HFF-Myc (cell line): ENCODE measurements at regions not wholly inside any gene's neighbourhood (a gene's known extent, or its start where the extent isn't known, plus 50 kb on each side); places are given as distances from the start of the nearest gene placed in this dataset.

ENCODE experiments used
- DNase-seq: peaks from one replicate; pipeline ENCODE4 v3.0.0-alpha.2; 2011; ENCODE audit warnings: low read depth; ENCODE audit errors: extremely low read depth
- H3K4me3 ChIP-seq: replicated peaks from 2 replicates; pipeline ENCODE4 v1.5.1; 2011; ENCODE audit warnings: low read depth, mild to moderate bottlenecking, control low read depth, low read length
- TF ChIP-seq, protein P1 (sequence below): IDR thresholded peaks from 2 replicates; pipeline ENCODE4 v1.5.1; 2012; ENCODE audit warnings: mild to moderate bottlenecking, low read depth, low read length, control low read depth; ENCODE audit errors: missing control alignments

GRCh38 chr15:68482246-68482645 lies 50.3 kb upstream of the ITGA11 start:
- TF ChIP-seq, protein P1, sequence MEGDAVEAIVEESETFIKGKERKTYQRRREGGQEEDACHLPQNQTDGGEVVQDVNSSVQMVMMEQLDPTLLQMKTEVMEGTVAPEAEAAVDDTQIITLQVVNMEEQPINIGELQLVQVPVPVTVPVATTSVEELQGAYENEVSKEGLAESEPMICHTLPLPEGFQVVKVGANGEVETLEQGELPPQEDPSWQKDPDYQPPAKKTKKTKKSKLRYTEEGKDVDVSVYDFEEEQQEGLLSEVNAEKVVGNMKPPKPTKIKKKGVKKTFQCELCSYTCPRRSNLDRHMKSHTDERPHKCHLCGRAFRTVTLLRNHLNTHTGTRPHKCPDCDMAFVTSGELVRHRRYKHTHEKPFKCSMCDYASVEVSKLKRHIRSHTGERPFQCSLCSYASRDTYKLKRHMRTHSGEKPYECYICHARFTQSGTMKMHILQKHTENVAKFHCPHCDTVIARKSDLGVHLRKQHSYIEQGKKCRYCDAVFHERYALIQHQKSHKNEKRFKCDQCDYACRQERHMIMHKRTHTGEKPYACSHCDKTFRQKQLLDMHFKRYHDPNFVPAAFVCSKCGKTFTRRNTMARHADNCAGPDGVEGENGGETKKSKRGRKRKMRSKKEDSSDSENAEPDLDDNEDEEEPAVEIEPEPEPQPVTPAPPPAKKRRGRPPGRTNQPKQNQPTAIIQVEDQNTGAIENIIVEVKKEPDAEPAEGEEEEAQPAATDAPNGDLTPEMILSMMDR = no peak
- H3K4me3 ChIP-seq = no peak overlapping the region
- DNase-seq = no peak

- H3K4me3 ChIP-seq = no peak overlapping the region
- TF ChIP-seq, protein P1 = no peak
- no peak for DNase-seq
Measured at GRCh38 chr15:68483165-68483564, 51.2 kb upstream of the ITGA11 start.

DNA sequence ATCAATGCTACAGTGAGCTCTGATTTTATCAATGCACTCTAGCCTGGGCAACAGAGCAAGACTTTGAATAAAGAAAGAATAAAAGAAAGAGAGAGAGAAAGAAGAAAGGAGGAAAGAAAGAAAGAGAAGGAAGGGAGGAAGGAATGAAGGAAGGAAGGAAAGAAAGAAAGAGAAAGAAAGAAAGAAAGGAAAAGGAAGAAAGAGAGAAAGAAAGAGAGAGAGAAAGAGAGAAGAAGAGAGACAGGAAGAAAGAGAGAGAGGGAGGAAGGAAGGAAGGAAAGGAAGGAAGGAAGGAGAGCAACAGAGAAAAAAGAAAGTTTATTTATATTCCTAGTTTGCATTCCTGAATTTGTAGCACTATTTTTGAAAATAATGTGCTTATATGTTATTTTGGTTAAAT lies 52.3 kb upstream of the ITGA11 start:
- H3K4me3 ChIP-seq = no peak overlapping the region
- TF ChIP-seq, protein P1 = no peak
- no peak for DNase-seq

DNA sequence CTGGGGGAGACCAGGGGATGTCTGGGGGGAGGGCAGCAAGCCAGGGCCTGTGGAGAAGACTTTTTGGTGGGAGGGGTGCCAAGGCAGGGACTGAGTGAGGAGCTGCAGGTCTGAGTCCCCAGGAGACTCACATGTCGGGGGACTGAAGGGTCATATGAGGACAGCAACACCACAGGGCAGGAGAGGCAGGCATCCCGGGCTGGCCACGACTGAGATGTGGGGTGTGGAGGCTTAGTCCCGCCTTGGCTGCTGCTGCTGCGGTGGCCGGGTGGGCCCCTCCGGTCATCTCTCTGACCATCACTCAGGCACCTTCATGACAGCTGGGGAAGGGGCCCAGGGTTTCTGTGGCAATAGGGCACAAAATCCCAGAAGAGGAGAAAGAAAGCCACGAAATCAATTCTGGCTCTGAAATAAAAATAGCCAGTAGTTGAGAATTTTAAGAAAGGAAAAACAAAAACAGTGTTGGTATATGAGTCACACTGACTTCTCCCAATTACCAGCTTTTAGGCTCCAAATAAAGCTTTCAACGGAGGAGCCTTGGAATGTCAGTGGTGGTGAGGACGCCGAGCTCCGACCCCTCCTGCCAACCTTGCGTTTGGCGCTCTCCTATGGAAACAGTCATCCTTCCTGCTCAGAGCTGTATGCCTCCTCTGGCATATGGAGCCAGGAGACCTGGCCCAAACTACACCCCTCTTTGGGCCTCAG lies 52.9 kb upstream of the ITGA11 start:
- H3K4me3 ChIP-seq = no peak overlapping the region
- TF ChIP-seq, protein P1 = no peak
- no peak for DNase-seq

GRCh38 chr15:68485721-68486360 lies 53.9 kb upstream of the ITGA11 start:
- no peak for DNase-seq
- no peak overlapping the region for H3K4me3 ChIP-seq
- TF ChIP-seq, protein P1 = no peak

- no peak overlapping the region for H3K4me3 ChIP-seq
- no peak for DNase-seq
- TF ChIP-seq, protein P1 = no peak
Measured at GRCh38 chr15:68487087-68487843, 55.3 kb upstream of the ITGA11 start.
